Endothelial cell of umbilical vein (primary cell): ENCODE measurements at regions not wholly inside any gene's neighbourhood (a gene's known extent, or its start where the extent isn't known, plus 50 kb on each side); places are given as distances from the start of the nearest gene placed in this dataset.

Experiments
- BruUV-seq: library from RNA; stranded (reverse); fragments of 400-500 nt; replicated peaks from 2 replicates; lab custom pipeline; 2021; lab: Mats Ljungman, UMichigan
- CTCF ChIA-PET: fragments of 300-600, 350-600 bp; sonication (Branson Sonifier 250); formaldehyde crosslinking; loops from one replicate; lab custom pipeline; 2021; ENCODE audit warnings: antibody characterized with exemption, inconsistent platforms; lab: Charles Lee
- POLR2A ChIA-PET: fragments of 300-600, 350-600 bp; sonication (Branson Sonifier 250); formaldehyde crosslinking; loops from one replicate; lab custom pipeline; 2021; ENCODE audit warnings: antibody characterized with exemption, inconsistent platforms; lab: Charles Lee
- DNase-seq: peaks from one replicate; pipeline ENCODE4 v3.0.0-alpha.2; 2011; ENCODE audit warnings: low read depth, low spot score
- FAIRE-seq: peaks from 2 replicates; lab custom pipeline; 2011; peaks lifted over from hg19 to GRCh38; lab: Jason Lieb, UNC
- H2AFZ ChIP-seq: 2 replicates; pipeline ENCODE4 v1.6.0; 2012; ENCODE audit warnings: low read depth, low read length, control low read depth, inconsistent platforms
- H3K27ac ChIP-seq: 2 replicates; pipeline ENCODE4 v1.5.1; 2011; ENCODE audit warnings: low read depth, mild to moderate bottlenecking, control low read depth, low read length, moderate library complexity; ENCODE audit not compliant: insufficient read depth
- H3K27me3 ChIP-seq, 2 experiments: 2 replicates each; pipeline versions ENCODE4 v1.6.0 to v1.6.1; 2011; ENCODE audit warnings: low read length in 2 of 2, mixed read lengths in 1 of 2; ENCODE audit not compliant: control insufficient read depth in 2 of 2, insufficient read depth in 2 of 2
- H3K36me3 ChIP-seq, 2 experiments: 2 replicates in 1 of 2; 3 replicates in 1 of 2; pipeline ENCODE4 v1.5.1; 2011; ENCODE audit warnings: low read length in 2 of 2, mild to moderate bottlenecking in 1 of 2, moderate library complexity in 1 of 2; ENCODE audit not compliant: control insufficient read depth in 2 of 2, insufficient read depth in 2 of 2; ENCODE audit errors: extremely low read depth in 1 of 2
- H3K4me1 ChIP-seq: 3 replicates; pipeline ENCODE4 v1.5.1; 2011; ENCODE audit warnings: mild to moderate bottlenecking, low read length; ENCODE audit not compliant: control insufficient read depth, insufficient read depth; ENCODE audit errors: extremely low read depth
- H3K4me2 ChIP-seq: 2 replicates; pipeline ENCODE4 v1.6.1; 2011; ENCODE audit warnings: low read length, control low read depth, mixed read lengths; ENCODE audit not compliant: insufficient read depth
- H3K4me3 ChIP-seq, 3 experiments: fragments of 200-600 bp in 1 of 3; sonication (generic), shearing (Covaris generic) in 1 of 3; replicated peaks in 1 of 3; 2 replicates each; pipeline ENCODE4 v1.5.1; 2011 to 2016; ENCODE audit warnings: control low read depth in 3 of 3, low read length in 3 of 3, mild to moderate bottlenecking in 2 of 3, inconsistent platforms in 1 of 3, low read depth in 1 of 3, moderate library complexity in 1 of 3; ENCODE audit not compliant: insufficient read depth in 1 of 3
- H3K79me2 ChIP-seq: 2 replicates; pipeline ENCODE4 v1.6.0; 2012; ENCODE audit warnings: low read length, inconsistent platforms; ENCODE audit not compliant: control insufficient read depth, insufficient read depth
- H3K9ac ChIP-seq: replicated peaks from 2 replicates; pipeline ENCODE3; 2011; ENCODE audit warnings: low read length, control low read depth; ENCODE audit not compliant: insufficient read depth; ENCODE audit errors: extremely low read depth
- H3K9me1 ChIP-seq: replicated peaks from 3 replicates; pipeline ENCODE4 v1.6.0; 2011; ENCODE audit warnings: mild to moderate bottlenecking, low read length; ENCODE audit not compliant: control insufficient read depth, insufficient read depth; ENCODE audit errors: extremely low read depth
- H3K9me3 ChIP-seq: replicated peaks from 2 replicates; pipeline ENCODE4 v1.5.1; 2012; ENCODE audit warnings: low read length, inconsistent platforms; ENCODE audit not compliant: control insufficient read depth, insufficient read depth
- H4K20me1 ChIP-seq: replicated peaks from 2 replicates; pipeline ENCODE3; 2011; ENCODE audit warnings: mild to moderate bottlenecking, low read length; ENCODE audit not compliant: control insufficient read depth, insufficient read depth; ENCODE audit errors: extremely low read depth
- CTCF ChIP-seq, 2 donors: IDR thresholded peaks; 1 replicate in 1 of 2; 2 replicates in 1 of 2; pipeline ENCODE4 v1.5.1; 2011; ENCODE audit warnings: low read length in 2 of 2, mild to moderate bottlenecking in 2 of 2, moderate library complexity in 2 of 2, control low read depth in 1 of 2, inconsistent platforms in 1 of 2, low read depth in 1 of 2; ENCODE audit not compliant: insufficient read depth in 1 of 2; ENCODE audit errors: extremely low read depth in 1 of 2
- EZH2 ChIP-seq: IDR thresholded peaks from 2 replicates; pipeline ENCODE4 v1.6.1; 2012; ENCODE audit warnings: borderline replicate concordance, low read depth, mild to moderate bottlenecking, moderate library complexity, low read length, inconsistent platforms; ENCODE audit not compliant: severe bottlenecking
- FOS ChIP-seq: IDR thresholded peaks from 2 replicates; pipeline ENCODE4 v1.6.1; 2011; ENCODE audit warnings: mild to moderate bottlenecking, low read length, moderate library complexity, borderline replicate concordance; ENCODE audit not compliant: insufficient read depth
- GATA2 ChIP-seq: IDR thresholded peaks from 2 replicates; pipeline ENCODE4 v1.7.0; 2011; ENCODE audit warnings: low read depth, mild to moderate bottlenecking, moderate library complexity, mixed read lengths, low read length; ENCODE audit not compliant: insufficient read length, insufficient read depth
- JUN ChIP-seq: IDR thresholded peaks from 2 replicates; pipeline ENCODE4 v1.6.1; 2011; ENCODE audit warnings: borderline replicate concordance, low read depth; ENCODE audit not compliant: insufficient read length, insufficient read depth
- MAX ChIP-seq: IDR thresholded peaks from 2 replicates; pipeline ENCODE4 v1.6.1; 2011; ENCODE audit not compliant: insufficient read depth, insufficient read length
- MYC ChIP-seq: IDR thresholded peaks from one replicate; pipeline ENCODE4 v1.6.1; 2011; ENCODE audit warnings: mild to moderate bottlenecking, low read depth, low read length
- POLR2A ChIP-seq: IDR thresholded peaks from 2 replicates; pipeline ENCODE4 v1.6.1; 2012; ENCODE audit warnings: low read depth, mild to moderate bottlenecking, control low read depth, low read length
- POLR2AphosphoS5 ChIP-seq: IDR thresholded peaks from 2 replicates; pipeline ENCODE4 v1.6.1; 2012; ENCODE audit warnings: low read depth, mild to moderate bottlenecking, control low read depth, low read length, moderate library complexity; ENCODE audit not compliant: insufficient read depth
- dilution Hi-C: fragments of 300-500 bp; cut with MboI; formaldehyde crosslinking; loops from one replicate; pipeline ENCODE4 v1.15.0; 2019; ENCODE audit warnings: low sequenced_read_pairs; ENCODE audit not compliant: extremely low pct_ligation_motif_present
- intact Hi-C: fragments of 100-400 bp; cut with micrococcal nuclease; formaldehyde crosslinking; loops from one replicate; pipeline ENCODE4 v1.10.0; 2022

GRCh38 chr16:87250431-87250960, 66.7 kb downstream of the C16orf95 start:
- TF ChIP-seq CTCF (IDR thresholded peaks at IDR 0.05; ENCODE audit: extremely low read depth in 1 of 2, insufficient read depth in 1 of 2, low read depth in 1 of 2, low read length in 2 of 2) (no peak), MAX (no peak), FOS (no peak), JUN (no peak), MYC (no peak), POLR2AphosphoS5 (no peak), POLR2A (no peak), EZH2 (no peak), GATA2 (no peak)
- intact Hi-C loops: no loop called here
- BruUV-seq: no TSS peak
- ChIA-PET POLR2A (no interaction called here), CTCF (no interaction called here)
- no peak overlapping the region for H3K4me3 ChIP-seq
- H3K9ac ChIP-seq: no peak overlapping the region
- H3K27me3 ChIP-seq: peaks cover 2 to 3% of the 10 kb centered on the region in 2 experiments
- H3K4me2 ChIP-seq: no peak overlapping the region
- DNase-seq (no peak), FAIRE-seq (no peak)
- no peaks in the 10 kb centered on the region for H3K9me3 ChIP-seq
- H3K4me1 ChIP-seq: no peaks in the 10 kb centered on the region
- no peaks in the 10 kb centered on the region for H3K79me2 ChIP-seq
- H4K20me1 ChIP-seq: no peaks in the 10 kb centered on the region
- no peaks in the 10 kb centered on the region for H3K9me1 ChIP-seq
- dilution Hi-C loops: no loop called here
- H3K36me3 ChIP-seq: no peaks in the 10 kb centered on the region
- no peak overlapping the region for H3K27ac ChIP-seq
- no peak overlapping the region for H2AFZ ChIP-seq
